A673 (cell line): ENCODE measurements at regions not wholly inside any gene's neighbourhood (a gene's known extent, or its start where the extent isn't known, plus 50 kb on each side); places are given as distances from the start of the nearest gene placed in this dataset.

Source experiments
- BruUV-seq: library from RNA; stranded (reverse); fragments of 400-500 nt; replicated peaks from 2 replicates; lab custom pipeline; 2021; lab: Mats Ljungman, UMichigan
- CTCF ChIA-PET: fragments of 300-600 bp; sonication (Branson Sonifier 250); formaldehyde crosslinking; loops from one replicate; lab custom pipeline; 2022; ENCODE audit warnings: antibody characterized with exemption; lab: Charles Lee
- POLR2A ChIA-PET: fragments of 300-600 bp; sonication (Branson Sonifier 250); formaldehyde crosslinking; loops from one replicate; lab custom pipeline; 2022; ENCODE audit warnings: antibody characterized with exemption; ENCODE audit not compliant: low non-redundant PET; lab: Charles Lee
- DNase-seq: peaks from one replicate; pipeline ENCODE4 v3.0.0-alpha.2; 2015; ENCODE audit warnings: low spot score
- H3K27ac ChIP-seq: fragments of 200-600 bp; sonication (generic); 2 replicates; pipeline ENCODE4 v1.5.1; 2016; ENCODE audit warnings: mixed run types, low read depth, mild to moderate bottlenecking, mixed read lengths, antibody characterized with exemption, low read length; ENCODE audit not compliant: poor library complexity, severe bottlenecking
- H3K27me3 ChIP-seq: fragments of 200-600 bp; sonication (generic); replicated peaks from 2 replicates; pipeline ENCODE4 v1.6.1; 2017; ENCODE audit warnings: mixed run types, low read depth, mild to moderate bottlenecking, mixed read lengths, antibody characterized with exemption, low read length; ENCODE audit not compliant: insufficient read depth, poor library complexity
- H3K36me3 ChIP-seq: fragments of 200-600 bp; sonication (generic); 2 replicates; pipeline ENCODE4 v1.6.1; 2016; ENCODE audit warnings: mixed run types, mild to moderate bottlenecking, mixed read lengths, antibody characterized with exemption, low read length; ENCODE audit not compliant: insufficient read depth, poor library complexity, severe bottlenecking
- H3K4me1 ChIP-seq: fragments of 200-600 bp; sonication (generic); 2 replicates; pipeline ENCODE4 v1.6.1; 2017; ENCODE audit warnings: mixed run types, mild to moderate bottlenecking, mixed read lengths, antibody characterized with exemption, low read length; ENCODE audit not compliant: insufficient read depth, poor library complexity, severe bottlenecking
- H3K4me3 ChIP-seq: fragments of 200-600 bp; sonication (generic); 2 replicates; pipeline ENCODE4 v1.5.1; 2016; ENCODE audit warnings: low read depth, mixed run types, mild to moderate bottlenecking, mixed read lengths, low read length; ENCODE audit not compliant: poor library complexity, severe bottlenecking
- H3K9me3 ChIP-seq: fragments of 200-600 bp; sonication (generic); 2 replicates; pipeline ENCODE4 v1.6.1; 2016; ENCODE audit warnings: mixed run types, low read depth, mild to moderate bottlenecking, mixed read lengths, antibody characterized with exemption, low read length; ENCODE audit not compliant: poor library complexity, severe bottlenecking
- CTCF ChIP-seq: fragments of 300-800, 200-600 bp; sonication (generic); conservative IDR thresholded peaks from 2 replicates; pipeline ENCODE4 v1.5.1; 2017; ENCODE audit warnings: low read depth, mild to moderate bottlenecking, antibody characterized with exemption, low read length, moderate library complexity, mixed read lengths
- EZH2 ChIP-seq: fragments of 200-600 bp; sonication (generic); IDR thresholded peaks from 2 replicates; pipeline ENCODE4 v1.6.1; 2017; ENCODE audit warnings: borderline replicate concordance, low read depth, mild to moderate bottlenecking, mixed read lengths, antibody characterized with exemption, low read length; ENCODE audit not compliant: poor library complexity, severe bottlenecking
- intact Hi-C: fragments of 100-400 bp; cut with micrococcal nuclease; formaldehyde crosslinking; loops from one replicate; pipeline ENCODE4 v1.10.0; 2022; ENCODE audit not compliant: unreplicated experiment

GRCh38 chr2:378364-378763 is 90.5 kb upstream of the ALKAL2 start:
- intact Hi-C loops, result no loop called here

GRCh38 chr2:377414-377813 is 89.5 kb upstream of the ALKAL2 start:
- CTCF ChIA-PET, result no interaction called here
- BruUV-seq, result no TSS peak
- no peaks in the 10 kb centered on the region for H3K27me3 ChIP-seq
- TF ChIP-seq CTCF, result no peak
- TF ChIP-seq EZH2, result no peak
- H3K4me1 ChIP-seq, result no peaks in the 10 kb centered on the region
- POLR2A ChIA-PET, result no interaction called here
- H3K9me3 ChIP-seq, result no peaks in the 10 kb centered on the region
- H3K4me3 ChIP-seq, result no peak overlapping the region
- intact Hi-C loops, result no loop called here
- H3K36me3 ChIP-seq, result no peaks in the 10 kb centered on the region
- H3K27ac ChIP-seq, result no peak overlapping the region
- no peak for DNase-seq

More at GRCh38 chr2:378364-378763, 90.5 kb upstream of the ALKAL2 start:
- no peaks in the 10 kb centered on the region for H3K4me1 ChIP-seq
- H3K27me3 ChIP-seq, result no peaks in the 10 kb centered on the region
- no peaks in the 10 kb centered on the region for H3K36me3 ChIP-seq
- no peaks in the 10 kb centered on the region for H3K9me3 ChIP-seq
- H3K27ac ChIP-seq, result no peak overlapping the region
- ChIA-PET POLR2A (no interaction called here), CTCF (no interaction called here)
- no TSS peak for BruUV-seq
- DNase-seq, result no peak
- H3K4me3 ChIP-seq, result no peak overlapping the region
- TF ChIP-seq CTCF (no peak), EZH2 (no peak)

- no peaks in the 10 kb centered on the region for H3K27me3 ChIP-seq
- CTCF ChIA-PET, result no interaction called here
- H3K36me3 ChIP-seq, result no peaks in the 10 kb centered on the region
- no peak for DNase-seq
- POLR2A ChIA-PET, result no interaction called here
- no peak overlapping the region for H3K4me3 ChIP-seq
- TF ChIP-seq EZH2, result no peak
- TF ChIP-seq CTCF, result no peak
- no peaks in the 10 kb centered on the region for H3K4me1 ChIP-seq
- no peaks in the 10 kb centered on the region for H3K9me3 ChIP-seq
- no peak overlapping the region for H3K27ac ChIP-seq
- BruUV-seq, result no TSS peak
- intact Hi-C loops, result no loop called here
Measured at GRCh38 chr2:375956-376307, 88.0 kb upstream of the ALKAL2 start.
